Neural cell (in vitro differentiated cells): ENCODE measurements at regions not wholly inside any gene's neighbourhood (a gene's known extent, or its start where the extent isn't known, plus 50 kb on each side); places are given as distances from the start of the nearest gene placed in this dataset.

Experiments
- H2AFZ ChIP-seq: fragments of 200-600, 300-800 bp; sonication (generic), shearing (Covaris generic); 2 replicates; pipeline ENCODE4 v1.6.0; 2014; ENCODE audit warnings: low read depth, mild to moderate bottlenecking, antibody characterized with exemption, low read length, moderate library complexity
- H3F3A ChIP-seq: fragments of 200-600 bp; shearing (Covaris generic); 2 replicates; pipeline ENCODE4 v1.6.1; 2016; ENCODE audit warnings: mild to moderate bottlenecking, moderate library complexity, mixed read lengths, antibody characterized with exemption, low read length; ENCODE audit not compliant: insufficient read depth, poor library complexity, severe bottlenecking
- H3K27ac ChIP-seq: fragments of 200-600, 300-800 bp; sonication (generic), shearing (Covaris generic); 2 replicates; pipeline ENCODE4 v1.5.1; 2014; ENCODE audit warnings: mild to moderate bottlenecking, low read length, moderate library complexity
- H3K27me3 ChIP-seq: fragments of 300-800, 200-600 bp; sonication (generic), shearing (Covaris generic); 2 replicates; pipeline ENCODE4 v1.6.0; 2014; ENCODE audit warnings: mild to moderate bottlenecking, low read depth, low read length, moderate library complexity; ENCODE audit not compliant: insufficient read depth
- H3K36me3 ChIP-seq: fragments of 300-800, 200-600 bp; sonication (generic), shearing (Covaris generic); 2 replicates; pipeline ENCODE4 v1.5.1; 2014; ENCODE audit warnings: mild to moderate bottlenecking, antibody characterized with exemption, low read length, moderate library complexity; ENCODE audit not compliant: insufficient read depth
- H3K4me2 ChIP-seq: fragments of 300-800, 200-600 bp; sonication (generic), shearing (Covaris generic); 2 replicates; pipeline ENCODE4 v1.6.0; 2014; ENCODE audit warnings: mild to moderate bottlenecking, low read length
- H3K4me3 ChIP-seq: fragments of 300-800, 200-600 bp; sonication (generic), shearing (Covaris generic); 2 replicates; pipeline ENCODE4 v1.5.1; 2014; ENCODE audit warnings: mild to moderate bottlenecking, low read length, moderate library complexity
- H3K79me2 ChIP-seq: fragments of 200-600 bp; shearing (Covaris generic); replicated peaks from 2 replicates; pipeline ENCODE4 v1.6.0; 2014; ENCODE audit warnings: mild to moderate bottlenecking, low read length, moderate library complexity; ENCODE audit not compliant: insufficient read depth
- H3K9ac ChIP-seq: fragments of 300-800, 200-600 bp; sonication (generic), shearing (Covaris generic); 2 replicates; pipeline ENCODE4 v1.6.1; 2016; ENCODE audit warnings: mild to moderate bottlenecking, low read length, mixed read lengths
- H3K9me2 ChIP-seq: fragments of 200-600 bp; shearing (Covaris generic); 2 replicates; pipeline ENCODE4 v1.6.1; 2016; ENCODE audit warnings: mild to moderate bottlenecking, low read length, mixed read lengths; ENCODE audit not compliant: insufficient read depth
- H3K9me3 ChIP-seq: fragments of 200-600, 300-800 bp; sonication (generic), shearing (Covaris generic); 2 replicates; pipeline ENCODE4 v1.6.1; 2016; ENCODE audit warnings: mild to moderate bottlenecking, mixed run types, low read length, moderate library complexity, mixed read lengths
- H4K20me1 ChIP-seq: fragments of 200-600 bp; shearing (Covaris generic); 2 replicates; pipeline ENCODE4 v1.6.1; 2016; ENCODE audit warnings: mild to moderate bottlenecking, mixed run types; ENCODE audit not compliant: insufficient read depth
- CTCF ChIP-seq: fragments of 450-650 bp; IDR thresholded peaks from 2 replicates; pipeline ENCODE4 v1.5.1; 2014; ENCODE audit warnings: antibody characterized with exemption, mild to moderate bottlenecking, moderate library complexity; ENCODE audit not compliant: poor library complexity, severe bottlenecking
- EP300 ChIP-seq: fragments of 450-650 bp; conservative IDR thresholded peaks from 2 replicates; pipeline ENCODE4 v1.6.1; 2014; ENCODE audit warnings: antibody characterized with exemption, mild to moderate bottlenecking, moderate library complexity; ENCODE audit not compliant: poor library complexity, severe bottlenecking
- EZH2 ChIP-seq: fragments of 200-600, 300-800 bp; shearing (Covaris generic), sonication (generic); IDR thresholded peaks from 2 replicates; pipeline ENCODE4 v1.6.1; 2014; ENCODE audit warnings: antibody characterized with exemption, low read length, borderline replicate concordance, mild to moderate bottlenecking; ENCODE audit not compliant: insufficient read depth, poor library complexity, severe bottlenecking
- MXI1 ChIP-seq: fragments of 450-650 bp; conservative IDR thresholded peaks from 2 replicates; pipeline ENCODE4 v1.6.1; 2014; ENCODE audit warnings: antibody characterized with exemption, mild to moderate bottlenecking; ENCODE audit not compliant: poor library complexity, severe bottlenecking
- POLR2AphosphoS5 ChIP-seq: IDR thresholded peaks from 2 replicates; pipeline ENCODE4 v1.6.1; 2012
- RAD21 ChIP-seq: fragments of 450-650 bp; conservative IDR thresholded peaks from 2 replicates; pipeline ENCODE4 v1.6.1; 2014; ENCODE audit warnings: antibody characterized with exemption, mild to moderate bottlenecking, moderate library complexity
- REST ChIP-seq: IDR thresholded peaks from 2 replicates; pipeline ENCODE4 v1.6.1; 2012; ENCODE audit warnings: borderline replicate concordance
- SMC3 ChIP-seq: fragments of 450-650 bp; conservative IDR thresholded peaks from 2 replicates; pipeline ENCODE4 v1.6.1; 2014; ENCODE audit warnings: antibody characterized with exemption, mild to moderate bottlenecking, moderate library complexity; ENCODE audit not compliant: poor library complexity
- TAF1 ChIP-seq: IDR thresholded peaks from 2 replicates; pipeline ENCODE4 v1.6.1; 2012; ENCODE audit warnings: low read depth

- H2AFZ ChIP-seq, result no peak overlapping the region
- H3K9ac ChIP-seq, result no peak overlapping the region
- H3K36me3 ChIP-seq, result no peaks in the 10 kb centered on the region
- H4K20me1 ChIP-seq, result no peaks in the 10 kb centered on the region
- no peak for TF ChIP-seq TAF1
- no peak for TF ChIP-seq CTCF
- no peak for TF ChIP-seq REST
- TF ChIP-seq SMC3, result no peak
- no peak for TF ChIP-seq RAD21
- TF ChIP-seq EZH2, result no peak
- TF ChIP-seq POLR2AphosphoS5, result no peak
- no peaks in the 10 kb centered on the region for H3K9me3 ChIP-seq
- no peaks in the 10 kb centered on the region for H3K9me2 ChIP-seq
- no peaks in the 10 kb centered on the region for H3K79me2 ChIP-seq
- H3K27me3 ChIP-seq, result no peaks in the 10 kb centered on the region
- no peak overlapping the region for H3K4me2 ChIP-seq
- H3F3A ChIP-seq, result no peaks in the 10 kb centered on the region
- H3K27ac ChIP-seq, result no peak overlapping the region
- no peak overlapping the region for H3K4me3 ChIP-seq
Measured at GRCh38 chr7:18125476-18125875, 97.8 kb upstream of the PRPS1L1 start.

- no peak for TF ChIP-seq SMC3
- H2AFZ ChIP-seq, result no peak overlapping the region
- H3K9ac ChIP-seq, result no peak overlapping the region
- no peaks in the 10 kb centered on the region for H3F3A ChIP-seq
- H3K9me2 ChIP-seq, result no peaks in the 10 kb centered on the region
- no peak overlapping the region for H3K4me3 ChIP-seq
- H3K27ac ChIP-seq, result no peak overlapping the region
- H3K79me2 ChIP-seq, result no peaks in the 10 kb centered on the region
- no peak overlapping the region for H3K4me2 ChIP-seq
- no peaks in the 10 kb centered on the region for H3K36me3 ChIP-seq
- H3K27me3 ChIP-seq, result no peaks in the 10 kb centered on the region
- H3K9me3 ChIP-seq, result no peaks in the 10 kb centered on the region
- H4K20me1 ChIP-seq, result no peaks in the 10 kb centered on the region
Measured at GRCh38 chr7:18126281-18126680, 98.6 kb upstream of the PRPS1L1 start.

GRCh38 chr7:18128846-18129245 is 101.2 kb upstream of the PRPS1L1 start:
- Histone ChIP-seq H3K79me2 (no peaks in the 10 kb centered on the region), H3F3A (no peaks in the 10 kb centered on the region), H2AFZ (no peak overlapping the region), H3K9me3 (no peaks in the 10 kb centered on the region), H4K20me1 (no peaks in the 10 kb centered on the region), H3K27me3 (no peaks in the 10 kb centered on the region), H3K36me3 (no peaks in the 10 kb centered on the region), H3K9ac (no peak overlapping the region), H3K4me3 (no peak overlapping the region), H3K4me2 (no peak overlapping the region), H3K27ac (no peak overlapping the region), H3K9me2 (no peaks in the 10 kb centered on the region)
- no peak for TF ChIP-seq EP300
- no peak for TF ChIP-seq RAD21
- TF ChIP-seq TAF1, result no peak
- TF ChIP-seq EZH2, result no peak
- TF ChIP-seq REST, result no peak
- TF ChIP-seq CTCF, result no peak
- TF ChIP-seq POLR2AphosphoS5, result no peak
- TF ChIP-seq MXI1, result no peak
- no peak for TF ChIP-seq SMC3
